HG03066 (cell line): ENCODE measurements at regions not wholly inside any gene's neighbourhood (a gene's known extent, or its start where the extent isn't known, plus 50 kb on each side); places are given as distances from the start of the nearest gene placed in this dataset.
"Not testable (repeated sequence)": the region's sequence is repeated elsewhere in the genome, so short reads cannot be mapped to it uniquely, and the experiment has no call there.

ENCODE experiments used
- ATAC-seq: cut with Tn5 transposase; IDR thresholded peaks from one replicate; pipeline ENCODE4 v1.9.1; 2021; ENCODE audit warnings: low read depth; ENCODE audit not compliant: unreplicated experiment

DNA sequence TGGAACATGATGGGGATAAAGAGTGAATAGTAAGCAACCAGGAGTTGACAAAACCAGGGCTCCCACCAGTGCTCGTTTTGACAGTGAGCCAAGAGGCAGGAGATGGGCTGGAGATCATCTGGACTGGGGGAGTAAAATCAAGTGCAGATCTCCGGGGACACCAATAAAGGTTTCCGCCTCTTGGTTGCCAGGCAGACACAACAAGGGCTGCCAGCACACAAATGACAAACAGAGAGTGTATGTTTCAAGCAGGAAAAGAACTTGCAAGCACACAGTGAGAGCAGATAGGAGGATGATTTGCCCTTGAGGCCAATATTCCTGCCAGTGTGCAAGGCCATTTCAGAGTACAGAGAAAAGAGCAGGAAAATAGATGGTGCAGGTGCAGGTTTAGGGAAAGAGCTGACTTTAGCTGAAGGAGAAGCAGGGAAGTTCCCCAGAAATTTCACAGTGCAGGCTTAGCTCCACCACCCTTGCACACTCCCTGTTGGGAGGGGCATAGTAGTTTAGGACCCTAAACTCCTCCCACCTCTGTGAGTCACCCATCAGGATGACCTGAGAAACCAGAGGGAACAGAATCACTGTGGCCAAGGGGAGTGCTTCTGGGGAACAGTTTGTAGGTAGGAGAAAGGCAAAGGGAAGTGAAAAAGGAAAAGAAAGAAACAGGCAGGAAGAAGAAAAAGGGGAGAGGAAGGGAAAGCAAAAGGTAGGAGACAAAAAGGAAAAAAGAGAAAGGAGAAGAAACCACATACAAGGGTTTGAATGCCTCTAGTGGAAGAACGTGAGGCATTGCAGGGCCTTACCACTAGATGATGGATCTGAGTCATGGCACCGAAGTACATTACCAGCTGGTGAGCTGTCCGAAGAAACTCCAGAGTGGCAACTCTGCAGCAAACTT is 404.4 kb downstream of the SLC6A15 start:
- ATAC-seq: peak; percentile 66

DNA sequence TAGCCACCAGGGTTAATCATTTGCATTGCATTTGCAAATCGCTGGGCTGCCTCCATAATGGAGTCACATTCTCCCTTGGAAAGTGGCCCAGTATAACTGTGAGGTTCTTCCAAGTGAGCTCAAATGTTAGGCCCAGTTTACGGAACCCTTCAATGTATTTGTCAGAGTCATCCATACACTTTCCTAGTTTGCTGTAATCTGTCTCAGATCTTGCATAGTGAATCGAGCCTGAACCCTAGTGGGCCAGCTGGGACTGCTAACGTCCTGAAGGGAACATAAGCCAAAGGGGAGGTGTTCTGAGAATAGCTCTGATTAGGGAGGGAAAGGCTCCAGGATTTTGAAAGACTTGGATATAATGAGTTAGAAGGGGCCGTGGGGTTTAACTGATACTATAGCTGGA is 406.3 kb downstream of the SLC6A15 start:
- no peak for ATAC-seq

DNA sequence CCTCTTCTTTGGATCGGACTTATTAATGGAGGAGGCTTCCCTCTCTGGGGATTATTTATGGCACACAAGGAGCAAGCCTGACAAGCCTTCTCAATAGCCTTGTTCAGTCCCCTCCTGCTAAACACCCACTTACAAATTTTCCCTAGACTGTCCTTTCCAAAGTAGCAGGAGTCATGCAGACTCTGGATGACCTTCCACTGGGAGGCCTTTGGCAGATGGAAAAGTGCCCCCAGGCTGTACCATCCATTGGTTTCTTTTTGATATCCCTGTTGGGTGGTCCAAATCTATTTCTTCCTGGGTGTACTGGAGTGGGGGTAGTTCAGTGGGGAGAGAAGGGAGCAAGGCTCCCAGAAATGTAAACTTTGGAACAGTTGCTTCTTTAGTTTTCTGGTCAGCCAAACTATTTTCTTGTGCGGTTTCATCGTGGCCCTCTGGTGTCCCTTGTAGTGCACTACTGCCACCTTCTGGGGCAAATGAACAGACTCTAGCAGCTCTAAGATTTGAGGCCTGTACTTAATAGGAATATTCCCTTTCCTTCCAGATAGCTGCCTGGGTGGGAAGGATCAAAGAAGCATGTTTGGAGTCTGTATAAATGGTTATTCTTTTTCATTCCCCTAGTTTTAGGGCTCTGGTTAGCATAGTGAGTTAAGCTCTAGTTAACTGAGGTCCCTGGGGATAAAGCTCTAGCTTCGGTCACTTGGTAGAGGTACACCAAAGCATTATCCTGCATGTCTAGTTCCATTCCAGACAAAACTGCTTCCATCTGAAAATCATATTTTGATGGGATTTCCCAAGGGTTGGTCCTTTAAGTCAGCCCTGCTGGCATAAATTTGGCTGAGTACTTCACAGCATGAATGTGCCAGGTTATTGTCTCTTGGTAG is 409.5 kb downstream of the SLC6A15 start:
- peak; percentile 81 for ATAC-seq

DNA sequence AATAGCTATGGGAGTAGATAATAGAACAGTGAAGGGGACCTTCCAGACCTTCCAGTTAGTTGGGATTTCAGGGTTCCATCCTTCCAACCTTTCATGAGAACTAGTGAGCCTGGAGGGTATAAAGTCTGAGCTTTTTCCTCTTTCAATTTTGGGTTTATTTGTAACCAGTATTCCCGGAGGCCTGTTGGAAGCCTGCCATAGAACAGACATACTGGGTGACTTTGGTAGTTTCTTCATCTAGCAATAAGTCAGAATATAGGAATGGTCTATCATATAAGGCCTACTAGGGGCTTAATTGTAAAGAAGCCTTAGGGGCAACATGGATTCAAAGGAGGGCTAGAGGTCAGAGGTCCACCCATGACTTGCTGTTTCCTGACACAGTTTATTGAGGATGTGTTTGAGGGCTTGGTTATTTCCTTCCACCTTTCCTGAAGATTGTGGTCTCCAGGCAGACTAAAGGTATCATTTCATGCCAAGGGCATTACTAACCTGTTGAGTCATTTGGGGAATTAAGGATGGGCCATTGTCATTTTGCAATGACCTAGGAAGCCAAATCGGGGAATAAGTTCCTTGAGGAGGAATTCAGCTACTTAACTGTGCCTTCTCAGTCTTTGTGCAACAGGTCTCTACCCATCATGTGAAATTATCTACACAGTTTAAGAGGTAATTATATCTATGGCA is 410.3 kb downstream of the SLC6A15 start:
- ATAC-seq: no peak

DNA sequence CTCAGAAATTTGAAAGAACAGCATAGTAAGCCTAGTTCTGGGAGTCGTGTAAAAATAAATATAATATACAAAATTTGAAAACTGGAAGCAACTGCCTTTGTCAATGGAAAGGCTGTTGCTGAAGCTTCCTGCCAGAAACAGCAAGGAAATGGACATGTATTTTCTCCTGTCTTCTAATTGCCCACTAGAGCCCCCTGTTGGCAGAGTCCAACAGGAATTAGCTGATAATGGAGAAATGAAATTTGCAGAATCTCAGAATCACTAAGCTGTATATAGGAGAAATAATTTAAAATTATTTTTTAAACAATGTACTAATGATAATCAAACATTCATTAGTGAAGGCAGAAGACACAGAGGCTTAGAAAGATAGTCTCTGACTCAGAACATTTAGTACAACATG is 414.8 kb downstream of the SLC6A15 start:
- ATAC-seq: no peak

DNA sequence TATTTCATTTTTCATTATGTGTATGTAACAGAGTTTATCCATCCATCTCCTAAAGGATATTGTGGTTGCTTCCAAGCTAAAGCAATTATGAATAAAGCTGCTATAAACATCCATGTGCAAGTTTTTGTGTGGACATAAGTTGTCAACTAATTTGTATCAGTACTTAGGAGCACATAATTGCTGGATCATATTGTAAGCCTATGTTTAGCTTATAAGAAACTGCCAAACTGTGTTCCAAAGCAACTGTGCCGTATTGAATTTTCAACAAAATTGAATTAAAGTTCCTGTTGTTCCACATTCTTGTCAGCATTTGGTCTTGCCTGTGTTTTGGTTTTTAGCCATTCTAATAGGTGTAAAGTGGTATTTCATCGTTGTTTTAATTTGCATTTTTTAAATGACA is 416.9 kb downstream of the SLC6A15 start:
- ATAC-seq: no peak

DNA sequence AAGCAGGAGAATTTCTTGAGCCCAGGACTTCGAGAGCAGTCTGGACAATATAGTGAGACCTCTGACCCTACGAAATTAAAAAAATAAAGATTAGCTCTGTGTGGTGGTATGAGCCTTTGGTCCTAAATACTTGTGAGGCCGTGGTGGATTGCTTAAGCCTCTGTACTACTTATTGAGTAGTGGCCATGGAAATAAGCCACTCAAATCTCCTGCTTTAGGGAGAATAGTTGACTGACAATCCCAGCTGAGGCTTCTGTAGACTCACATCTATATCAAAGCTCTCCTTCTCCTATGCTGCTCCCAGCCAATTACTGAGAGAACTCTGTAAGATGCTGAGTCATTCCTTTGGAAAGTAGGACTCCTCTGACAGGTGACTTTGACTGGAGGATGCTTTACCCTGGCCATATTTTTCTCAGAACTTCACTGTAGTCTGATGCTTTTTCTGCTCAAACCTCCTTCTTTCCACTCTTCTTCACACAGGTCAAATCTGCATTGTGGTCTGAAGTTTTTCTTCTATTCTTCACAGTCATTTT is 420.2 kb downstream of the SLC6A15 start:
- no peak for ATAC-seq

DNA sequence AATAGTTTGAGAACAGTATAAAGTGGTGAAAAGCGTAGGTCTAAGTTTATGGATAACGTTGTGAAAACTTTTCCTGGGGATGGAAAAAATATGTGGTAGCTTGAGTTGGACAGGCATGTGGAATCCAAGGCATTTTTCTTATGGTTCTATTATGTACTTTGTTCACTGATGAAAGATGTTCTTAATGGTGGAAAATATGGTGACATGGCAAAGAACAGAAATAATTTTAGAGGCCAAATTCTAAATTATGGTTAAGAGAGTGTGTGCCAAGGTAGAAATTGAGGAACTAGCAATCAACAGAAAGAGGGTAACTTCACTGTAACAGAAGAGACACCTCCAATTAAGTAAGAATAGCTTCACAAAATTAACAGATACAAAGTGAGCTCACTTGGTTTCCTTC is 427.8 kb downstream of the SLC6A15 start:
- no peak for ATAC-seq

DNA sequence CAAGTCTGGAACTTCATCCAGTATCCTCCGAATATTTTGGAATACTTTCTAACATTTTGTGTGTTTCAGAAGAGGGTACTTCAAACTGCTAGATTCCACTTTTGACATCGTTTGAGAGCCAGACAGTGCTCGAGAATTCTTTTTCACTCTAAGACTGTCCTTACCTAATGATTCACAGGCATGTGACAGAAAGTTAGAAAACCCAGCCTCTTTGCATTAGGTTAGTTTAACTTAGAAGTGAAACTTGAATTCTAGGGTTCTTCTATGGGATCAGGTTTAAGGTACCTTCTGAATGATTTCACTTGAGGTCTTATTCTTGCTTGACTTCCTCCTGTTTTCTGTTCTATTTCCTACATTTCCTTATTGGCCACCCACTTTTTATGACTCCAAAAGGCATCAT is 431.8 kb downstream of the SLC6A15 start:
- ATAC-seq: no peak

DNA sequence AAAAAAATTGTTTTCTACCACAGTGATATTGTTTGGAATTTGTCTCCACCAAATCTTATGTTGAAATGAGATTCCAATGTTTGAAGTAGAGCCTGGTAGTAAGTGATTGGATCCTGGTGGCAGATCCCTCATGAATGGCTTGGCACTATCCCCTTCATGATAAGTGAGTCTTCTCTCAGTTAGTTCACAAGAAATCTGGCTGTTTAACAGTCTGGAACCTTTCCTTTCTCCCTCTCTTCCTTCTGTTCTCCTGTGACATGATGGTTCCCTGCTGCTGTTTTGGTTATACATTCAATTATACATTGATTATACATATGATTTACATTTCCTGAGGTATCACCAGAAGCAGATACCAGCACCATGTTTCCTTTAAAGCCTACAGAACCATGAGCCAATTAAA is 442.2 kb downstream of the SLC6A15 start:
- no peak for ATAC-seq

DNA sequence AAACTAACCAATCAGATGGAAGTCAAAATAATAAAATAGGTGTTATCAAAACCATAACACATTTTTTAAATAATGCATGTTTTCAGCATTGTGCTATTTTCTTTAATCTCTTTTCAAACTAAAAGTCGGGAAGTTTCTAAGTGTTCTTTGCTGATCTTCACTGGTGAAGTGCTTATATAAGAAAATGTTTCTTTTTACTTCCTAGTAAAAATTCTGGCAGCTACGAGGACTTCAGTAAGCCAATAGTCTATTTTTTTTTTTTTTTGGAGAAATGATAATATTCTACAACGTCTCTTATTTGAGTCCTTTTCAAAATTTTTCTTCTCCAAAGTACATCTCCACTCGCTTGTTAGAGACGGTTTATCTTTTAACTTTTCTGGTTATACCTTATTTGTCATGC is 448.0 kb downstream of the SLC6A15 start:
- ATAC-seq: no peak

DNA sequence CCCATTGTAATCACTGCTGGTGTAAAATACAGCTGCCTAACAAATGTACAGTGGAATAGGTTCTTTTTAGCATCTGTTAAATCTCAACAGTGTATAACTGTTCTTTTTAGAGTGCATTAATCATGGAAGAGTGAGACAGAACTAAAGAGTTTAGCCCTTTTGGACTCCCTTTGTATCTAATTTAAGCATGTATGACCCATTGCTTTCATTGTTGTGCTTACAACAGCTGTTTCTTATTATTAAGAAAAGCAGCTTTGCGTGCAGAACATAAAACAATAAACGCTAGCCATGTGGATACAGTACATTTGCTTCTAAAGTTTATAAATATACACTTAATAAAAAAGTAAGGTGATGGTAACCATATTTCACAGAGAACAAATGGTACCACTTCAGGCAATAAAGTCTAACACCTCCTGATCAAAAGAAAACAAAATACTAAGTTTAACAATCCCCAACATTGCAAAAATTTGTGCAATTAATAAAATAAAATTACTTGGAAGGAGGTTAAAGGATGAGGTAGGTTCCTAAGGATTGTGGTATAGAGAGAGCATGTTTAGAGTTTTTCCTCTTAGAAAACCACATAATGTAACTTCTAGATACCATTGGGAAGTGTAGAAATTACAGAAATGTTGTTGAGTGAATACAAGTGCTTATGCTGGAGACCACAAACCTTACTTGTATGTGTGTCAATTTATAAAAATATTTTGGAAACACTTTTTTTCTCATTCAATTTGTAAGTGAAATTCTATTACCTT is 448.7 kb downstream of the SLC6A15 start:
- no peak for ATAC-seq

DNA sequence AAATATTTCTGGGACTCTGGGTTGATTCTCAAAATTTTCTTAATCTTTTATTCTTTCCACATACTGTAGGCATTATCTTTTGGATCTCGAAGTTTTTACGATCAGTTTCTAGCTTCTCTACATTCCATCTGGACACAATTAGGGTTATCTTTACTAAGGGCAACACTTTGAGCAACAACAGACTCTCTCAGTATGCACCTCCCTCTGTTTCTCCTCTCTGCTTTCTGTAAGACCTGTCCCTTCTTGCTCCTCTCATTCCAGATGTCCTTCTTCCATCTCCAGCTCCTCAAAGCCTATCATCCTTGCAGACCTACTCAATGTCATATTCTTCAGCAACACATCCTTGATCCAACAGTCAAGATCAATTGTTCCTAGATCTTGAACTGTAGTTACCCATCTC is 457.0 kb downstream of the SLC6A15 start:
- ATAC-seq: no peak

DNA sequence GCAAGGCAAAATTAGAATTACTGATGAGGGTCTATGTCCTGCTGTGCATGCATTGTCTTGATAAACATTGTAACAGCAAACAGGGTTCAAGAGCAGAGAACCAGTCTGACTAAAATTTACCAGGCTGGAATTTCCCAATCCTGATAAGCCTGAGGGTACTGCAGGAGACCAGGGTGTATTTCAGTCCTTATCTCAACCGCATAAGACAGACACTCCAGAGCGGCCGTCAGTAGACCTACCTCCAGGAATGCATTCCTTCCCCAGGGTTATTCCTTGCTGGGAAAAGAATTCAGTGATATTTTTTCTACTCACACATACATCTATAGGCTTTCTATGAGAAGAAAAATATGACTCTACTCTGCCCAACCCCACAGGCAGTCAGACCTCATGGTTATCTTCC is 466.1 kb downstream of the SLC6A15 start:
- ATAC-seq: not testable (repeated sequence)

DNA sequence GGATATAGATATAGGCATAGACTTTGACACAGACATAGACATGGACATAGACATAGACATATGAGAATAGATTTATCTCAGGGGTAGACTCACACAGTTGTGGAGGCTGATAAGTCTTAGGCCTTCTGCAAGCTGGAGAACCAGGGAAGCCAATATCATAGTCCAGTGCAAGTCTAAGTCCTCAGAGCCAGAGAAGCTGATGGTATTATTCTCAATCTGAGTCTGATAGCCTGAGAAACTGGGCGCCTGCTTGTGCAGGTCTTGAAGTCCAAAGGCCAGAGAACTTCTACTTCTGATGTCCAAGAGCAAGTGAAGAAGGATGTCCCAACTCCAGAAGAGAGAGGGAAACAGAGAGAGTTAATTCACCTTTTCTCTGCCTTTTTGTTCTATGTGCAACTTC is 476.5 kb downstream of the SLC6A15 start:
- ATAC-seq: no peak

DNA sequence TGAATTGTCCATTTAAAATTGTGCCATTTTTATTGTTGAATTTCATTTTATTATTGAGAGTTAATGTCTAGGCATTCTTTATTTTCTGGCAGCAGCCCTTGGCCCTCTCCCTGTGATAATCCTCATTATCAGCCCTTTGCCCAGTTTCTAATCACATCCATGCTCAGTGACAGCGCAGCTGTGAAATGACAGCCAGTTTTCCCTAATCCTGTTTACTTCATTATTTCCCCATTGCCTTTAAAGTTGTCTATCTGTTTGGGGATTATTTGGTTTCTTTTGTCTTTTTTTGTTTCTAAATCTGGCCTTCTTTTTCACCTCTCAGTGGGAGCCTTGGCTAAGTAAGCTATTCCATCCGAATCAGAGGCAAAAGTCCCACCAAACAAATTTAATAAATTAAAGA is 476.9 kb downstream of the SLC6A15 start:
- ATAC-seq: no peak

DNA sequence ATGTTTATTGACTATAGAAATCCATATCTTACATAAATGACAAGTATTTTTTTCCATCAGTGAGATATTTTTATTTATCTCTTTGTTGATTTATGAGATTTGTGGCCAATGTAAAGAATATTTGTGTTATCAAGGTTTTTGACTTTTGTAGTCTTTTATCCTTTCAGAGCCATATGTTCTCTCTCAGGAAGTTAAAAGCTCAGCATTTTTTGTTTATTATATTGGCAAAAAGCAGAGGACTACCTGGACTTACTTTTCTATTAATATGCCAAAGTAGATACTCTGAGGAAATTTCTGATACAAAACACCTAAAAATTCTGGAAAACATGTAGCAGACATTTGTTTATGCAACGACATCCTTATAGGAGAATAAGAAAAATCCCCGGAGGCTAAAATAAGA is 490.3 kb downstream of the SLC6A15 start:
- ATAC-seq: no peak

DNA sequence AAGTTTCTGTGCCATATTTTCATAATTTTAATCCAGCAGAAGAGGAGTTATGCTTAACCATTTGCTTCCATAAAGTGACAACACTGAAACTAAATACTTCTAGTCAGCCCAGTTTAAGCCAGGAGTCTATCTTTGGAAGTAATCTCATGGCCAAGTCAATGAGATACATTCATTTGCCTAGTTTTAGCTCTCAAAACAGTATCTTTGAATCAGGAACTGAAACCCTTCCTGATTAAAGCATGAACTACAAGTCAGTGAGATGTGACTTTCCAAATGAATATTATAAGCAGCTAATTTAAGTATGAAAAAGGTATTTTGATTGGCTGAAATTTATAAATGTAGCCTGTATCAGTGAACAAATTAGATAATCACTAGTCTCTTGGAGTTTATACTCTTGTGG is 491.5 kb downstream of the SLC6A15 start:
- no peak for ATAC-seq

DNA sequence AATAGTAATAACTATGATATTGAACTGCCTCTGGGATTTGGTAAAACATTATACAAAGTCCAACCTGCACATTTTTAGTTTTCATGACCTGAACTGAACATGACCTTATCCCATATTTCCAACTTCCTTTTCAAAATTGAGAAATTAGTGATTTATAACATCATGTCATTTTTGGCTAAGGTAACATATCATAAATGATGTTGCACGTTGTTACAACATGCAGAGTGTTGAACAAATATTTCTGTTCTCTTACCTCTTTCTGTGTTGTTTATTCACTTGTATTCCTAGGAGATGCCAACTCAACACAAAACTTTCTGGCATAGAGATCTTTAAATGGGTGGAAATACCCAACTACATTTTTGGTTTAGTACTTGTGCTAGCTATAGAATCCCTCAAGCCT is 496.0 kb downstream of the SLC6A15 start:
- no peak for ATAC-seq

DNA sequence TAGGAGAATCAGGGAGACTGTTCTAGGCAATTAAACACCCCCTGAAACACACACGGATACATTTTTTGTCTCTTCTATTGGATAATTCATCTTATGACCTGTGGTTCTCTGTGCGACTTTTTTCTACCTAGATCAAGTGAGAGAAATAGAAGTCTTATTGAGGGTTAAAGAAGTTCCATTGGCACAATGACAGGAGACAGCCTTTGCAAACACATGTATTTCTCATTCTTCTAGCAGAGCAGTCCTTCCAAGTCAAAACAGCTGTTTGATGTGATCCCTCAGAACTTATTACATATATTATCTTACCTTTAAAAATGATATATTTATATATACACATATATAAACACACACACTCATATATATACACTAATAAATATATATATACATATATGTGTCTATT is 496.7 kb downstream of the SLC6A15 start:
- ATAC-seq: no peak
